Hepatocyte (in vitro differentiated cells): ENCODE measurements at regions not wholly inside any gene's neighbourhood (a gene's known extent, or its start where the extent isn't known, plus 50 kb on each side); places are given as distances from the start of the nearest gene placed in this dataset.

Experiments
- DNase-seq: peaks from one replicate; pipeline ENCODE4 v3.0.0-alpha.2; 2016; ENCODE audit warnings: low spot score
- H2AFZ ChIP-seq: fragments of 200-600 bp; sonication (generic); 2 replicates; pipeline ENCODE4 v1.6.0; 2016; ENCODE audit warnings: antibody characterized with exemption, mild to moderate bottlenecking
- H3K27ac ChIP-seq: fragments of 200-600 bp; sonication (generic); 2 replicates; pipeline ENCODE4 v1.5.1; 2016; ENCODE audit warnings: mild to moderate bottlenecking
- H3K27me3 ChIP-seq: fragments of 200-600 bp; sonication (generic); 2 replicates; pipeline ENCODE4 v1.6.1; 2016
- H3K36me3 ChIP-seq: fragments of 200-600 bp; sonication (generic); replicated peaks from 2 replicates; pipeline ENCODE4 v1.5.1; 2016; ENCODE audit warnings: low read depth; ENCODE audit not compliant: insufficient read depth
- H3K4me1 ChIP-seq: fragments of 200-600 bp; sonication (generic); 2 replicates; pipeline ENCODE4 v1.5.1; 2016; ENCODE audit warnings: mild to moderate bottlenecking, moderate library complexity; ENCODE audit not compliant: insufficient read depth
- H3K4me2 ChIP-seq: fragments of 200-600 bp; sonication (generic); 2 replicates; pipeline ENCODE4 v1.6.0; 2016
- H3K4me3 ChIP-seq: fragments of 200-600 bp; sonication (generic); 2 replicates; pipeline ENCODE4 v1.5.1; 2016; ENCODE audit warnings: mild to moderate bottlenecking
- H3K79me2 ChIP-seq: fragments of 200-600 bp; sonication (generic); 2 replicates; pipeline ENCODE4 v1.6.0; 2017; ENCODE audit warnings: mild to moderate bottlenecking
- H3K9me2 ChIP-seq: fragments of 200-600 bp; sonication (generic); replicated peaks from 2 replicates; pipeline ENCODE4 v1.6.0; 2017; ENCODE audit warnings: mild to moderate bottlenecking; ENCODE audit not compliant: insufficient read depth
- H3K9me3 ChIP-seq: fragments of 200-600 bp; sonication (generic); 2 replicates; pipeline ENCODE4 v1.5.1; 2016; ENCODE audit warnings: low read depth, mild to moderate bottlenecking
- H4K20me1 ChIP-seq: fragments of 200-600 bp; sonication (generic); 2 replicates; pipeline ENCODE4 v1.6.0; 2016; ENCODE audit warnings: mild to moderate bottlenecking; ENCODE audit not compliant: insufficient read depth, poor library complexity, severe bottlenecking
- EZH2 ChIP-seq: fragments of 200-600 bp; sonication (generic); IDR thresholded peaks from 2 replicates; pipeline ENCODE4 v1.6.1; 2016; ENCODE audit warnings: antibody characterized with exemption, mild to moderate bottlenecking, borderline replicate concordance
- EZH2phosphoT487 ChIP-seq: fragments of 200-600 bp; sonication (generic); IDR thresholded peaks from one replicate; pipeline ENCODE4 v1.6.1; 2018; ENCODE audit warnings: antibody characterized with exemption, mild to moderate bottlenecking, low read depth, moderate library complexity; ENCODE audit not compliant: unreplicated experiment, severe bottlenecking
- WGBS: methylation state at CpG from one replicate; pipeline ENCODE4 v1.1.6; 2016; ENCODE audit warnings: low lambda C conversion rate; ENCODE audit errors: missing lambda C conversion rate; 5-methylcytosine and 5-hydroxymethylcytosine counted together
- TF ChIP-seq, protein P1 (sequence below): fragments of 200-600 bp; sonication (generic); IDR thresholded peaks from 2 replicates; pipeline ENCODE4 v1.5.1; 2016; ENCODE audit warnings: antibody characterized with exemption, mild to moderate bottlenecking; ENCODE audit not compliant: poor library complexity

DNA sequence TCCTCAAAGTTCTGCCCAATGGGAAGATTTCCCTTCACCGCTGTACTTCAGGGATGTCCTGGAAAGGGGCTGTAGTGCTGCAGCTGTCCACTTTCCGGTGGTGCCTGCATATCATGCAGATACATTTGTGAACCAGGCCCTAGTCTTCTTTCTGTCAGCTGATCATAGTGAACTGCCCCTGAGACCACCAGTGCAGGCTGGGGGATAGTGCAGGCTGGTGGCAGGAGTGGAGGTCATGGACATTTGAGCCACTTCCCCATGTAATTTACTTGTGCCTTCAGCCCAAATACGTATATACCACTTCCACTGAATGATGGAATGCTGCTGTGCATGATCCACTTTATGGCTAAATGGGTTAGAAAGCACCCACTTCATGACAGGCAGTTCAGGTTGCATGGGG, 120.0 kb downstream of the ZNF280B start:
- Histone ChIP-seq H3K4me3 (no peak overlapping the region), H3K9me2 (no peaks in the 10 kb centered on the region), H3K27me3 (peaks cover 7% of the 10 kb centered on the region), H3K4me2 (no peak overlapping the region), H3K9me3 (no peaks in the 10 kb centered on the region), H3K36me3 (no peaks in the 10 kb centered on the region), H3K79me2 (no peaks in the 10 kb centered on the region), H3K27ac (no peak overlapping the region), H3K4me1 (peaks cover 9% of the 10 kb centered on the region), H2AFZ (no peak overlapping the region), H4K20me1 (no peaks in the 10 kb centered on the region)
- TF ChIP-seq EZH2 (no peak), EZH2phosphoT487 (no peak)
- TF ChIP-seq, protein P1, sequence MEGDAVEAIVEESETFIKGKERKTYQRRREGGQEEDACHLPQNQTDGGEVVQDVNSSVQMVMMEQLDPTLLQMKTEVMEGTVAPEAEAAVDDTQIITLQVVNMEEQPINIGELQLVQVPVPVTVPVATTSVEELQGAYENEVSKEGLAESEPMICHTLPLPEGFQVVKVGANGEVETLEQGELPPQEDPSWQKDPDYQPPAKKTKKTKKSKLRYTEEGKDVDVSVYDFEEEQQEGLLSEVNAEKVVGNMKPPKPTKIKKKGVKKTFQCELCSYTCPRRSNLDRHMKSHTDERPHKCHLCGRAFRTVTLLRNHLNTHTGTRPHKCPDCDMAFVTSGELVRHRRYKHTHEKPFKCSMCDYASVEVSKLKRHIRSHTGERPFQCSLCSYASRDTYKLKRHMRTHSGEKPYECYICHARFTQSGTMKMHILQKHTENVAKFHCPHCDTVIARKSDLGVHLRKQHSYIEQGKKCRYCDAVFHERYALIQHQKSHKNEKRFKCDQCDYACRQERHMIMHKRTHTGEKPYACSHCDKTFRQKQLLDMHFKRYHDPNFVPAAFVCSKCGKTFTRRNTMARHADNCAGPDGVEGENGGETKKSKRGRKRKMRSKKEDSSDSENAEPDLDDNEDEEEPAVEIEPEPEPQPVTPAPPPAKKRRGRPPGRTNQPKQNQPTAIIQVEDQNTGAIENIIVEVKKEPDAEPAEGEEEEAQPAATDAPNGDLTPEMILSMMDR = no peak
- no peak for DNase-seq
- 83% methylated on average over 3 of the region's 3 CpGs for WGBS

DNA sequence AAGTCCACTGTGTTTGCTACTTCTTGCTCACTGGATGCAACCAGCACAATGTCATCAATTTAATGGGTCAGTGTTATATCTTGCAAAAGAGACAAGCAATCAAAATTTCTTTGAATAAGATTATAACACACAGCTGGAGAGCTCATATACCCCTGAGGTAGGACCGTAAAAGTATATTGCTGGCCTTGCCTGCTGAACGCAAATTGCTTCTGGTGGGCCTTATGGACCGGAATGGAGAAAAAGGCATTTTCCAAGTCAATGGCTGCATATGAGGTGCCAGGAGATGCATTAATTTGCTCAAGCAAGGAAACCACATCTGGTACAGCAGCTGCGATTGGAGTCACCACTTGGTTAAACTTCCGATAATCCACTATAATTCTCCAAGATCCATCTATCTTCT, 119.1 kb downstream of the ZNF280B start:
- TF ChIP-seq, protein P1 = no peak
- TF ChIP-seq EZH2phosphoT487 (no peak), EZH2 (no peak)
- 92% methylated on average over 5 of the region's 5 CpGs for WGBS

DNA sequence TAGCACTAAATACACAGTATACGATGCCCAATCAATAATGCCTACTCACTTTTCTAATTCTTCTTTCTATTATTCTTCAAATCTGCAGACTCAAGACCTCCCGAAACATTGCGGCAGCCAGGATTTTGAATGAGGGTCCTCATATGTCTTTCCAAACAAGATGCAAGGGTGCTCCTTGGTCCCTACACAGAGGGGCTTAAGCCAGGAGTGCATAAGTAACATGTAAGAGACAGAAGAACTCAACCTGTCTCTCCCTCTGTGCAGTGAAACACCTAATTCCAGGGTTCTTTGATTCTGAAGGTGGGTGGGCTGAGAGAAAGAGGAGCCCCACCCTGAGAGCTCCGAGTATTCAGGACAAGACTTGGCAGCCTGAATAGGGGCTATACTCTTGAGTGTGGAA, 117.6 kb downstream of the ZNF280B start:
- Histone ChIP-seq H3K4me3 (no peak overlapping the region), H3K4me1 (peaks cover 9% of the 10 kb centered on the region), H3K4me2 (no peak overlapping the region), H3K9me3 (no peaks in the 10 kb centered on the region), H3K79me2 (no peaks in the 10 kb centered on the region), H3K27me3 (no peaks in the 10 kb centered on the region), H3K36me3 (no peaks in the 10 kb centered on the region), H2AFZ (no peak overlapping the region), H3K9me2 (no peaks in the 10 kb centered on the region), H4K20me1 (no peaks in the 10 kb centered on the region), H3K27ac (no peak overlapping the region)
- no peak for TF ChIP-seq EZH2
- TF ChIP-seq, protein P1 = no peak
- TF ChIP-seq EZH2phosphoT487 = no peak
- 93% methylated on average over 4 of the region's 4 CpGs for WGBS
- DNase-seq = no peak

More for the DNA sequence above, 119.1 kb downstream of the ZNF280B start:
- Histone ChIP-seq H3K36me3 (no peaks in the 10 kb centered on the region), H3K4me2 (no peak overlapping the region), H3K27ac (no peak overlapping the region), H3K9me2 (no peaks in the 10 kb centered on the region), H3K9me3 (no peaks in the 10 kb centered on the region), H3K79me2 (no peaks in the 10 kb centered on the region), H3K4me3 (no peak overlapping the region), H3K27me3 (peaks cover under 1% of the 10 kb centered on the region), H2AFZ (no peak overlapping the region), H3K4me1 (peaks cover 9% of the 10 kb centered on the region), H4K20me1 (no peaks in the 10 kb centered on the region)
- no peak for DNase-seq

DNA sequence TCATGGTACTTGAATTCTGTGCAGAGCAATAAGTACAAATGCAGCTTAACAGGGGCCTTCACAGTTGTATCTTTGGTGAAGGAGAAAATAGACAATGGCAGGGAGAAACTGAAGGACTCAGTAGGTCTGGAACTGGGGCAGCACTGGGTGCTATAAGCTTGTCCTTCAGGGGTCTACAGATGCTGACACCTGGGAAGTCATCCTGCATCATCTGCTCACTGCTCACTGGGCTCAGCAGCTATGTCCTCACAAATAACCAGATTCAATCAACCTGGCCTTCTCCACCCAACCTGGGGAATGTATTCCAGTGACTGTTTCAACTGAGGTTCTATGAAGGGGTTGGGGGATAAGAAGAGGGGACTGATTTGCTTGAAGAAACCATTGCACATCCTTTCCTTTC, 117.0 kb downstream of the ZNF280B start:
- H3K4me2 ChIP-seq = no peak overlapping the region
- H3K27ac ChIP-seq = no peak overlapping the region
- H3K79me2 ChIP-seq = no peaks in the 10 kb centered on the region
- H3K9me2 ChIP-seq = no peaks in the 10 kb centered on the region
- H3K4me3 ChIP-seq = no peak overlapping the region
- no peaks in the 10 kb centered on the region for H3K9me3 ChIP-seq
- peaks cover 9% of the 10 kb centered on the region for H3K4me1 ChIP-seq
- H3K36me3 ChIP-seq = no peaks in the 10 kb centered on the region
- no peak overlapping the region for H2AFZ ChIP-seq
- no peak for DNase-seq
- TF ChIP-seq EZH2 = no peak
- no peak for TF ChIP-seq EZH2phosphoT487
- TF ChIP-seq, protein P1 = no peak
- H3K27me3 ChIP-seq = no peaks in the 10 kb centered on the region
- no peaks in the 10 kb centered on the region for H4K20me1 ChIP-seq
